ENCODE measurements at regions not wholly inside any gene's neighbourhood (a gene's known extent, or its start where the extent isn't known, plus 50 kb on each side); places are given as distances from the start of the nearest gene placed in this dataset.

GRCh38 chr12:75864161-75864560, 167.4 kb downstream of the PHLDA1 start (continued):
- TF ChIP-seq, protein P1, sequence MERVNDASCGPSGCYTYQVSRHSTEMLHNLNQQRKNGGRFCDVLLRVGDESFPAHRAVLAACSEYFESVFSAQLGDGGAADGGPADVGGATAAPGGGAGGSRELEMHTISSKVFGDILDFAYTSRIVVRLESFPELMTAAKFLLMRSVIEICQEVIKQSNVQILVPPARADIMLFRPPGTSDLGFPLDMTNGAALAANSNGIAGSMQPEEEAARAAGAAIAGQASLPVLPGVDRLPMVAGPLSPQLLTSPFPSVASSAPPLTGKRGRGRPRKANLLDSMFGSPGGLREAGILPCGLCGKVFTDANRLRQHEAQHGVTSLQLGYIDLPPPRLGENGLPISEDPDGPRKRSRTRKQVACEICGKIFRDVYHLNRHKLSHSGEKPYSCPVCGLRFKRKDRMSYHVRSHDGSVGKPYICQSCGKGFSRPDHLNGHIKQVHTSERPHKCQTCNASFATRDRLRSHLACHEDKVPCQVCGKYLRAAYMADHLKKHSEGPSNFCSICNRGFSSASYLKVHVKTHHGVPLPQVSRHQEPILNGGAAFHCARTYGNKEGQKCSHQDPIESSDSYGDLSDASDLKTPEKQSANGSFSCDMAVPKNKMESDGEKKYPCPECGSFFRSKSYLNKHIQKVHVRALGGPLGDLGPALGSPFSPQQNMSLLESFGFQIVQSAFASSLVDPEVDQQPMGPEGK (CRISPR knock-in tag; IDR thresholded peaks at IDR 0.05; ENCODE audit: borderline replicate concordance), result no peak
- TF ChIP-seq BACH2 (CRISPR knock-in tag; IDR thresholded peaks at IDR 0.05; ENCODE audit: borderline replicate concordance), result no peak
- no peak for TF ChIP-seq ZC3H10 (CRISPR knock-in tag; IDR thresholded peaks at IDR 0.05)
- TF ChIP-seq, protein P2, sequence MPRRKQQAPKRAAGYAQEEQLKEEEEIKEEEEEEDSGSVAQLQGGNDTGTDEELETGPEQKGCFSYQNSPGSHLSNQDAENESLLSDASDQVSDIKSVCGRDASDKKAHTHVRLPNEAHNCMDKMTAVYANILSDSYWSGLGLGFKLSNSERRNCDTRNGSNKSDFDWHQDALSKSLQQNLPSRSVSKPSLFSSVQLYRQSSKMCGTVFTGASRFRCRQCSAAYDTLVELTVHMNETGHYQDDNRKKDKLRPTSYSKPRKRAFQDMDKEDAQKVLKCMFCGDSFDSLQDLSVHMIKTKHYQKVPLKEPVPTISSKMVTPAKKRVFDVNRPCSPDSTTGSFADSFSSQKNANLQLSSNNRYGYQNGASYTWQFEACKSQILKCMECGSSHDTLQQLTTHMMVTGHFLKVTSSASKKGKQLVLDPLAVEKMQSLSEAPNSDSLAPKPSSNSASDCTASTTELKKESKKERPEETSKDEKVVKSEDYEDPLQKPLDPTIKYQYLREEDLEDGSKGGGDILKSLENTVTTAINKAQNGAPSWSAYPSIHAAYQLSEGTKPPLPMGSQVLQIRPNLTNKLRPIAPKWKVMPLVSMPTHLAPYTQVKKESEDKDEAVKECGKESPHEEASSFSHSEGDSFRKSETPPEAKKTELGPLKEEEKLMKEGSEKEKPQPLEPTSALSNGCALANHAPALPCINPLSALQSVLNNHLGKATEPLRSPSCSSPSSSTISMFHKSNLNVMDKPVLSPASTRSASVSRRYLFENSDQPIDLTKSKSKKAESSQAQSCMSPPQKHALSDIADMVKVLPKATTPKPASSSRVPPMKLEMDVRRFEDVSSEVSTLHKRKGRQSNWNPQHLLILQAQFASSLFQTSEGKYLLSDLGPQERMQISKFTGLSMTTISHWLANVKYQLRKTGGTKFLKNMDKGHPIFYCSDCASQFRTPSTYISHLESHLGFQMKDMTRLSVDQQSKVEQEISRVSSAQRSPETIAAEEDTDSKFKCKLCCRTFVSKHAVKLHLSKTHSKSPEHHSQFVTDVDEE (CRISPR knock-in tag; IDR thresholded peaks at IDR 0.05), result no peak

- TF ChIP-seq POU6F1 (CRISPR knock-in tag; IDR thresholded peaks at IDR 0.05; ENCODE audit: borderline replicate concordance, low read depth) (no peak), ZFP30 (CRISPR knock-in tag; IDR thresholded peaks at IDR 0.05) (no peak), SNAI2 (CRISPR knock-in tag; IDR thresholded peaks at IDR 0.05) (no peak), ZNF70 (CRISPR knock-in tag; IDR thresholded peaks at IDR 0.05) (no peak)
- TF ChIP-seq, protein P3, sequence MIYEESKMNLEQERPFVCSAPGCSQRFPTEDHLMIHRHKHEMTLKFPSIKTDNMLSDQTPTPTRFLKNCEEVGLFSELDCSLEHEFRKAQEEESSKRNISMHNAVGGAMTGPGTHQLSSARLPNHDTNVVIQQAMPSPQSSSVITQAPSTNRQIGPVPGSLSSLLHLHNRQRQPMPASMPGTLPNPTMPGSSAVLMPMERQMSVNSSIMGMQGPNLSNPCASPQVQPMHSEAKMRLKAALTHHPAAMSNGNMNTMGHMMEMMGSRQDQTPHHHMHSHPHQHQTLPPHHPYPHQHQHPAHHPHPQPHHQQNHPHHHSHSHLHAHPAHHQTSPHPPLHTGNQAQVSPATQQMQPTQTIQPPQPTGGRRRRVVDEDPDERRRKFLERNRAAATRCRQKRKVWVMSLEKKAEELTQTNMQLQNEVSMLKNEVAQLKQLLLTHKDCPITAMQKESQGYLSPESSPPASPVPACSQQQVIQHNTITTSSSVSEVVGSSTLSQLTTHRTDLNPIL (CRISPR knock-in tag; IDR thresholded peaks at IDR 0.05; ENCODE audit: low read depth), result no peak
- TF ChIP-seq, protein P4, sequence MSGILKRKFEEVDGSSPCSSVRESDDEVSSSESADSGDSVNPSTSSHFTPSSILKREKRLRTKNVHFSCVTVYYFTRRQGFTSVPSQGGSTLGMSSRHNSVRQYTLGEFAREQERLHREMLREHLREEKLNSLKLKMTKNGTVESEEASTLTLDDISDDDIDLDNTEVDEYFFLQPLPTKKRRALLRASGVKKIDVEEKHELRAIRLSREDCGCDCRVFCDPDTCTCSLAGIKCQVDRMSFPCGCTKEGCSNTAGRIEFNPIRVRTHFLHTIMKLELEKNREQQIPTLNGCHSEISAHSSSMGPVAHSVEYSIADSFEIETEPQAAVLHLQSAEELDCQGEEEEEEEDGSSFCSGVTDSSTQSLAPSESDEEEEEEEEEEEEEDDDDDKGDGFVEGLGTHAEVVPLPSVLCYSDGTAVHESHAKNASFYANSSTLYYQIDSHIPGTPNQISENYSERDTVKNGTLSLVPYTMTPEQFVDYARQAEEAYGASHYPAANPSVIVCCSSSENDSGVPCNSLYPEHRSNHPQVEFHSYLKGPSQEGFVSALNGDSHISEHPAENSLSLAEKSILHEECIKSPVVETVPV (CRISPR knock-in tag; IDR thresholded peaks at IDR 0.05), result no peak
- TF ChIP-seq, protein P2 (CRISPR knock-in tag; IDR thresholded peaks at IDR 0.05), result no peak
- TF ChIP-seq, protein P1 (CRISPR knock-in tag; IDR thresholded peaks at IDR 0.05; ENCODE audit: borderline replicate concordance), result no peak
- ATAC-seq, result peak; percentile 22; the same call in 2 of the 3 replicates
Measured at GRCh38 chr12:75863533-75863932, 168.0 kb downstream of the PHLDA1 start.

- peak; percentile 89 for ATAC-seq
- no peak for TF ChIP-seq TOX (CRISPR knock-in tag; IDR thresholded peaks at IDR 0.05; ENCODE audit: borderline replicate concordance)
- TF ChIP-seq, protein P3 (CRISPR knock-in tag; IDR thresholded peaks at IDR 0.05; ENCODE audit: low read depth), result no peak
- TF ChIP-seq SNAI2 (CRISPR knock-in tag; IDR thresholded peaks at IDR 0.05), result no peak
- TF ChIP-seq ISL1 (CRISPR knock-in tag; IDR thresholded peaks at IDR 0.05), result no peak
- TF ChIP-seq ZFP3 (CRISPR knock-in tag; IDR thresholded peaks at IDR 0.05), result no peak
- TF ChIP-seq ARNTL (CRISPR knock-in tag; IDR thresholded peaks at IDR 0.05; ENCODE audit: borderline replicate concordance, low read depth), result no peak
- TF ChIP-seq GLIS3 (CRISPR knock-in tag; IDR thresholded peaks at IDR 0.05), result no peak
- no peak for TF ChIP-seq ZNF8 (CRISPR knock-in tag; IDR thresholded peaks at IDR 0.05)
- TF ChIP-seq ZC3H10 (CRISPR knock-in tag; IDR thresholded peaks at IDR 0.05), result no peak
- TF ChIP-seq, protein P1 (CRISPR knock-in tag; IDR thresholded peaks at IDR 0.05; ENCODE audit: borderline replicate concordance), result no peak
- no peak for TF ChIP-seq ESRRG (CRISPR knock-in tag; IDR thresholded peaks at IDR 0.05)
Measured at GRCh38 chr12:75862692-75863471, 168.7 kb downstream of the PHLDA1 start.

Measured in SK-N-SH treated with all-trans-retinoic acid at 6 μM for 48 hours (cell line).